K562 (cell line): ENCODE measurements at regions not wholly inside any gene's neighbourhood (a gene's known extent, or its start where the extent isn't known, plus 50 kb on each side); places are given as distances from the start of the nearest gene placed in this dataset.

Experiments
- ELF1 ChIP-seq: fragments of 200-800 bp; sonication (Bioruptor generic); IDR thresholded peaks from 2 replicates; pipeline ENCODE4 v1.6.1; 2016; ENCODE audit warnings: missing genetic modification characterization, missing compliant biosample characterization
- GABPA ChIP-seq: fragments of 200-800 bp; sonication (Bioruptor generic); conservative IDR thresholded peaks from 2 replicates; pipeline ENCODE4 v1.6.1; 2016; ENCODE audit warnings: low read depth, missing genetic modification characterization, missing compliant biosample characterization
- MTA1 ChIP-seq: fragments of 450-650 bp; IDR thresholded peaks from 2 replicates; pipeline ENCODE4 v1.6.1; 2017; ENCODE audit warnings: borderline replicate concordance
- NFE2L1 ChIP-seq: fragments of 450-650 bp; IDR thresholded peaks from 2 replicates; pipeline ENCODE4 v1.6.1; 2016; ENCODE audit warnings: missing genetic modification characterization, low read depth, mild to moderate bottlenecking, missing compliant biosample characterization, moderate library complexity, borderline replicate concordance
- WHSC1 ChIP-seq: IDR thresholded peaks from one replicate; pipeline ENCODE4 v1.6.1; 2012; ENCODE audit warnings: low read length, control low read depth, inconsistent platforms
- ZNF24 ChIP-seq: fragments of 450-650 bp; IDR thresholded peaks from 2 replicates; pipeline ENCODE4 v1.6.1; 2016
- ZNF354B ChIP-seq: fragments of 250-450 bp; sonication (Bioruptor Pico); IDR thresholded peaks from 2 replicates; pipeline ENCODE4 v1.4.0; 2020
- ZNF444 ChIP-seq: fragments of 250-450 bp; sonication (Bioruptor Pico); IDR thresholded peaks from 2 replicates; pipeline ENCODE4 v1.4.0; 2020; ENCODE audit warnings: mild to moderate bottlenecking, moderate library complexity
- ZNF785 ChIP-seq: fragments of 250-450 bp; sonication (Bioruptor Pico); IDR thresholded peaks from 2 replicates; pipeline ENCODE4 v1.4.0; 2020; ENCODE audit warnings: mild to moderate bottlenecking
- TF ChIP-seq, protein P1 (sequence below): fragments of 250-450 bp; sonication (Bioruptor Pico); IDR thresholded peaks from 2 replicates; pipeline ENCODE4 v1.5.0; 2021
- TF ChIP-seq, protein P2 (sequence below), 3 experiments: IDR thresholded peaks in 2 of 3; conservative IDR thresholded peaks in 1 of 3; 2 replicates each; pipeline ENCODE4 v1.5.1; 2011 to 2012; ENCODE audit warnings: low read length in 3 of 3, mild to moderate bottlenecking in 3 of 3, control low read depth in 2 of 3, improper control_type of control experiment in 1 of 3, inconsistent platforms in 1 of 3, low read depth in 1 of 3, mixed read lengths in 1 of 3, moderate library complexity in 1 of 3; ENCODE audit not compliant: insufficient read depth in 2 of 3
- TF ChIP-seq, protein P3 (sequence below): sonication (generic); formaldehyde crosslinking; IDR thresholded peaks from 2 replicates; pipeline ENCODE4 v1.9.0; 2022; ENCODE audit warnings: mild to moderate bottlenecking, missing genetic modification reagents
- TF ChIP-seq, protein P4 (sequence below), 2 experiments: fragments of 450-650 bp in 1 of 2; sonication (generic) in 1 of 2; formaldehyde crosslinking in 1 of 2; IDR thresholded peaks; 2 replicates each; pipeline versions ENCODE4 v1.7.1 to v1.9.0; 2016 to 2022; ENCODE audit warnings: inconsistent platforms in 1 of 2, mild to moderate bottlenecking in 1 of 2, missing genetic modification reagents in 1 of 2
- TF ChIP-seq, protein P5 (sequence below): sonication (generic); formaldehyde crosslinking; IDR thresholded peaks from 2 replicates; pipeline ENCODE4 v1.8.0; 2022; ENCODE audit warnings: mild to moderate bottlenecking, missing genetic modification reagents

DNA sequence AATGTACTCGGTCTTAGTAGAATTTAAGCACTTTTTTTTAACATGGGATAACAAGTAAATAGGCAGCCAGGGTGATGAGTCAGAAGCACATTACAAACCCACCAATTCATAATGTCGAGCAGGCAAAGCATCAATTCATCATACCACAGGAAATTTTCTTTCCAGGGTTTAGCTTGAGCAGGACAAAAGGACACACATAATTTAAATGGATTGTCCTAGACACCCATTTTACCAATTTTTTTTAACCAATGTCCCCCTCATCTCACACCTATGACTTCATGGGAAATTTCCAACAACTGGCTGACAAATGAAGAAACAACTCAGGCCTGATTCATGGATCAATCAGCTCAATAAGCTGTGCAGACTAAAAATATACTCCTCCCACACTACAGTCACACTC, 58.8 kb upstream of the FOXG1 start:
- TF ChIP-seq, protein P1, sequence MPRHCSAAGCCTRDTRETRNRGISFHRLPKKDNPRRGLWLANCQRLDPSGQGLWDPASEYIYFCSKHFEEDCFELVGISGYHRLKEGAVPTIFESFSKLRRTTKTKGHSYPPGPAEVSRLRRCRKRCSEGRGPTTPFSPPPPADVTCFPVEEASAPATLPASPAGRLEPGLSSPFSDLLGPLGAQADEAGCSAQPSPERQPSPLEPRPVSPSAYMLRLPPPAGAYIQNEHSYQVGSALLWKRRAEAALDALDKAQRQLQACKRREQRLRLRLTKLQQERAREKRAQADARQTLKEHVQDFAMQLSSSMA (CRISPR knock-in tag), result no peak
- TF ChIP-seq GABPA (tag) (no peak), ELF1 (tag) (no peak), ZNF785 (CRISPR knock-in tag) (no peak), ZNF24 (no peak), ZNF354B (CRISPR knock-in tag) (no peak), ZNF444 (CRISPR knock-in tag) (no peak), NFE2L1 (tag) (no peak), WHSC1 (no peak), MTA1 (no peak)
- TF ChIP-seq, protein P2, sequence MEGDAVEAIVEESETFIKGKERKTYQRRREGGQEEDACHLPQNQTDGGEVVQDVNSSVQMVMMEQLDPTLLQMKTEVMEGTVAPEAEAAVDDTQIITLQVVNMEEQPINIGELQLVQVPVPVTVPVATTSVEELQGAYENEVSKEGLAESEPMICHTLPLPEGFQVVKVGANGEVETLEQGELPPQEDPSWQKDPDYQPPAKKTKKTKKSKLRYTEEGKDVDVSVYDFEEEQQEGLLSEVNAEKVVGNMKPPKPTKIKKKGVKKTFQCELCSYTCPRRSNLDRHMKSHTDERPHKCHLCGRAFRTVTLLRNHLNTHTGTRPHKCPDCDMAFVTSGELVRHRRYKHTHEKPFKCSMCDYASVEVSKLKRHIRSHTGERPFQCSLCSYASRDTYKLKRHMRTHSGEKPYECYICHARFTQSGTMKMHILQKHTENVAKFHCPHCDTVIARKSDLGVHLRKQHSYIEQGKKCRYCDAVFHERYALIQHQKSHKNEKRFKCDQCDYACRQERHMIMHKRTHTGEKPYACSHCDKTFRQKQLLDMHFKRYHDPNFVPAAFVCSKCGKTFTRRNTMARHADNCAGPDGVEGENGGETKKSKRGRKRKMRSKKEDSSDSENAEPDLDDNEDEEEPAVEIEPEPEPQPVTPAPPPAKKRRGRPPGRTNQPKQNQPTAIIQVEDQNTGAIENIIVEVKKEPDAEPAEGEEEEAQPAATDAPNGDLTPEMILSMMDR (IDR thresholded peaks at IDR 0.05 in 2 of 3, conservative IDR thresholded peaks at IDR 0.05 in 1 of 3; ENCODE audit: insufficient read depth in 2 of 3, low read depth in 1 of 3, low read length in 3 of 3), result no peak
- TF ChIP-seq, protein P3, sequence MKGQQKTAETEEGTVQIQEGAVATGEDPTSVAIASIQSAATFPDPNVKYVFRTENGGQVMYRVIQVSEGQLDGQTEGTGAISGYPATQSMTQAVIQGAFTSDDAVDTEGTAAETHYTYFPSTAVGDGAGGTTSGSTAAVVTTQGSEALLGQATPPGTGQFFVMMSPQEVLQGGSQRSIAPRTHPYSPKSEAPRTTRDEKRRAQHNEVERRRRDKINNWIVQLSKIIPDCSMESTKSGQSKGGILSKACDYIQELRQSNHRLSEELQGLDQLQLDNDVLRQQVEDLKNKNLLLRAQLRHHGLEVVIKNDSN (CRISPR knock-in tag), result no peak
- TF ChIP-seq, protein P4, sequence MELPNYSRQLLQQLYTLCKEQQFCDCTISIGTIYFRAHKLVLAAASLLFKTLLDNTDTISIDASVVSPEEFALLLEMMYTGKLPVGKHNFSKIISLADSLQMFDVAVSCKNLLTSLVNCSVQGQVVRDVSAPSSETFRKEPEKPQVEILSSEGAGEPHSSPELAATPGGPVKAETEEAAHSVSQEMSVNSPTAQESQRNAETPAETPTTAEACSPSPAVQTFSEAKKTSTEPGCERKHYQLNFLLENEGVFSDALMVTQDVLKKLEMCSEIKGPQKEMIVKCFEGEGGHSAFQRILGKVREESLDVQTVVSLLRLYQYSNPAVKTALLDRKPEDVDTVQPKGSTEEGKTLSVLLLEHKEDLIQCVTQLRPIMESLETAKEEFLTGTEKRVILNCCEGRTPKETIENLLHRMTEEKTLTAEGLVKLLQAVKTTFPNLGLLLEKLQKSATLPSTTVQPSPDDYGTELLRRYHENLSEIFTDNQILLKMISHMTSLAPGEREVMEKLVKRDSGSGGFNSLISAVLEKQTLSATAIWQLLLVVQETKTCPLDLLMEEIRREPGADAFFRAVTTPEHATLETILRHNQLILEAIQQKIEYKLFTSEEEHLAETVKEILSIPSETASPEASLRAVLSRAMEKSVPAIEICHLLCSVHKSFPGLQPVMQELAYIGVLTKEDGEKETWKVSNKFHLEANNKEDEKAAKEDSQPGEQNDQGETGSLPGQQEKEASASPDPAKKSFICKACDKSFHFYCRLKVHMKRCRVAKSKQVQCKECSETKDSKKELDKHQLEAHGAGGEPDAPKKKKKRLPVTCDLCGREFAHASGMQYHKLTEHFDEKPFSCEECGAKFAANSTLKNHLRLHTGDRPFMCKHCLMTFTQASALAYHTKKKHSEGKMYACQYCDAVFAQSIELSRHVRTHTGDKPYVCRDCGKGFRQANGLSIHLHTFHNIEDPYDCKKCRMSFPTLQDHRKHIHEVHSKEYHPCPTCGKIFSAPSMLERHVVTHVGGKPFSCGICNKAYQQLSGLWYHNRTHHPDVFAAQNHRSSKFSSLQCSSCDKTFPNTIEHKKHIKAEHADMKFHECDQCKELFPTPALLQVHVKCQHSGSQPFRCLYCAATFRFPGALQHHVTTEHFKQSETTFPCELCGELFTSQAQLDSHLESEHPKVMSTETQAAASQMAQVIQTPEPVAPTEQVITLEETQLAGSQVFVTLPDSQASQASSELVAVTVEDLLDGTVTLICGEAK (IDR thresholded peaks at IDR 0.05), result no peak
- TF ChIP-seq, protein P4 (CRISPR knock-in tag; IDR thresholded peaks at IDR 0.05), result no peak
- TF ChIP-seq, protein P5, sequence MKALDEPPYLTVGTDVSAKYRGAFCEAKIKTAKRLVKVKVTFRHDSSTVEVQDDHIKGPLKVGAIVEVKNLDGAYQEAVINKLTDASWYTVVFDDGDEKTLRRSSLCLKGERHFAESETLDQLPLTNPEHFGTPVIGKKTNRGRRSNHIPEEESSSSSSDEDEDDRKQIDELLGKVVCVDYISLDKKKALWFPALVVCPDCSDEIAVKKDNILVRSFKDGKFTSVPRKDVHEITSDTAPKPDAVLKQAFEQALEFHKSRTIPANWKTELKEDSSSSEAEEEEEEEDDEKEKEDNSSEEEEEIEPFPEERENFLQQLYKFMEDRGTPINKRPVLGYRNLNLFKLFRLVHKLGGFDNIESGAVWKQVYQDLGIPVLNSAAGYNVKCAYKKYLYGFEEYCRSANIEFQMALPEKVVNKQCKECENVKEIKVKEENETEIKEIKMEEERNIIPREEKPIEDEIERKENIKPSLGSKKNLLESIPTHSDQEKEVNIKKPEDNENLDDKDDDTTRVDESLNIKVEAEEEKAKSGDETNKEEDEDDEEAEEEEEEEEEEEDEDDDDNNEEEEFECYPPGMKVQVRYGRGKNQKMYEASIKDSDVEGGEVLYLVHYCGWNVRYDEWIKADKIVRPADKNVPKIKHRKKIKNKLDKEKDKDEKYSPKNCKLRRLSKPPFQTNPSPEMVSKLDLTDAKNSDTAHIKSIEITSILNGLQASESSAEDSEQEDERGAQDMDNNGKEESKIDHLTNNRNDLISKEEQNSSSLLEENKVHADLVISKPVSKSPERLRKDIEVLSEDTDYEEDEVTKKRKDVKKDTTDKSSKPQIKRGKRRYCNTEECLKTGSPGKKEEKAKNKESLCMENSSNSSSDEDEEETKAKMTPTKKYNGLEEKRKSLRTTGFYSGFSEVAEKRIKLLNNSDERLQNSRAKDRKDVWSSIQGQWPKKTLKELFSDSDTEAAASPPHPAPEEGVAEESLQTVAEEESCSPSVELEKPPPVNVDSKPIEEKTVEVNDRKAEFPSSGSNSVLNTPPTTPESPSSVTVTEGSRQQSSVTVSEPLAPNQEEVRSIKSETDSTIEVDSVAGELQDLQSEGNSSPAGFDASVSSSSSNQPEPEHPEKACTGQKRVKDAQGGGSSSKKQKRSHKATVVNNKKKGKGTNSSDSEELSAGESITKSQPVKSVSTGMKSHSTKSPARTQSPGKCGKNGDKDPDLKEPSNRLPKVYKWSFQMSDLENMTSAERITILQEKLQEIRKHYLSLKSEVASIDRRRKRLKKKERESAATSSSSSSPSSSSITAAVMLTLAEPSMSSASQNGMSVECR (CRISPR knock-in tag), result no peak
